MCF 10A (cell line): ENCODE measurements at regions not wholly inside any gene's neighbourhood (a gene's known extent, or its start where the extent isn't known, plus 50 kb on each side); places are given as distances from the start of the nearest gene placed in this dataset.

Experiments used
- BruUV-seq: library from RNA; stranded (reverse); fragments of 400-500 nt; replicated peaks from 2 replicates; lab custom pipeline; 2021; lab: Mats Ljungman, UMichigan
- CTCF ChIA-PET: fragments of 300-600 bp; sonication (Branson Sonifier 250); formaldehyde crosslinking; extraction: SDS; loops from one replicate; lab custom pipeline; 2021; ENCODE audit warnings: antibody characterized with exemption, inconsistent platforms; lab: Yijun Ruan, JAX
- POLR2A ChIA-PET: fragments of 300-600, 350-650 bp; sonication (Branson Sonifier 250); formaldehyde crosslinking; extraction: SDS; loops from one replicate; lab custom pipeline; 2020; ENCODE audit warnings: antibody characterized with exemption, inconsistent platforms; lab: Yijun Ruan, JAX
- DNase-seq: peaks from one replicate; pipeline ENCODE4 v3.0.0-alpha.2; 2018; ENCODE audit not compliant: unreplicated experiment
- H3K27ac Mint-ChIP-seq: one replicate; pipeline ENCODE4 v1.8.0; 2022; ENCODE audit warnings: mild to moderate bottlenecking, low read depth, mixed read lengths; ENCODE audit not compliant: unreplicated experiment
- H3K27me3 Mint-ChIP-seq: one replicate; pipeline ENCODE4 v1.8.0; 2022; ENCODE audit warnings: mixed read lengths; ENCODE audit not compliant: insufficient read depth, unreplicated experiment
- H3K36me3 Mint-ChIP-seq: one replicate; pipeline ENCODE4 v1.8.0; 2022; ENCODE audit warnings: mild to moderate bottlenecking, moderate library complexity, mixed read lengths; ENCODE audit not compliant: insufficient read depth, unreplicated experiment
- H3K4me1 Mint-ChIP-seq: one replicate; pipeline ENCODE4 v1.8.0; 2022; ENCODE audit warnings: mixed read lengths; ENCODE audit not compliant: insufficient read depth, unreplicated experiment
- H3K4me3 Mint-ChIP-seq: one replicate; pipeline ENCODE4 v1.8.0; 2022; ENCODE audit warnings: mild to moderate bottlenecking, moderate library complexity, mixed read lengths; ENCODE audit not compliant: unreplicated experiment
- H3K9me3 Mint-ChIP-seq: one replicate; pipeline ENCODE4 v1.8.0; 2022; ENCODE audit warnings: mixed read lengths; ENCODE audit not compliant: unreplicated experiment
- intact Hi-C: fragments of 100-400 bp; cut with micrococcal nuclease; formaldehyde crosslinking; loops from 2 replicates; pipeline ENCODE4 v1.14.1; 2022
- TF ChIP-seq, protein P1 (sequence below): fragments of 200-600 bp; IDR thresholded peaks from one replicate; pipeline ENCODE4 v1.8.0; 2022; ENCODE audit warnings: antibody characterized with exemption, mild to moderate bottlenecking; ENCODE audit not compliant: unreplicated experiment

DNA sequence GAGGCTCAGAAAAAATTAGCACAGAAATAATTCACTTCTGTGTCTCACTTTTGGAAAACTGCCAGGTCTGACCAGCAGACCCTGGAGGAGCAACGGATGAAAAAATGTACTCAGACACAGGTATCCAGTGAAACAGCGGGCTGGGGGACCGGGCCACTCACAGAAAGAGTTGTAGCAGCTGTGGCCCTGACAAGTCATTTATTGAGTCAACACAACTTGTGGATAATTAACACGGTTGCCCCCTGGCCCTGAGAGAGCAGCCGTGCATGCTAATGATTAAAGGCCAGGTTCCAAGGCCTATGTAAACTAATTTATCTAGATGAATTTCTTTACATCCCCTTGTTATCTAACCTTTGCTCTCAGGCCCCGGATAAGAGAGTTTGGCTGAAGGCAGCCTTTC, 131.3 kb downstream of the AASDHPPT start:
- Mint-ChIP-seq H3K4me1 (no peaks in the 10 kb centered on the region), H3K27me3 (no peaks in the 10 kb centered on the region), H3K36me3 (no peaks in the 10 kb centered on the region), H3K27ac (no peak overlapping the region), H3K4me3 (no peak overlapping the region), H3K9me3 (no peaks in the 10 kb centered on the region)
- TF ChIP-seq, protein P1, sequence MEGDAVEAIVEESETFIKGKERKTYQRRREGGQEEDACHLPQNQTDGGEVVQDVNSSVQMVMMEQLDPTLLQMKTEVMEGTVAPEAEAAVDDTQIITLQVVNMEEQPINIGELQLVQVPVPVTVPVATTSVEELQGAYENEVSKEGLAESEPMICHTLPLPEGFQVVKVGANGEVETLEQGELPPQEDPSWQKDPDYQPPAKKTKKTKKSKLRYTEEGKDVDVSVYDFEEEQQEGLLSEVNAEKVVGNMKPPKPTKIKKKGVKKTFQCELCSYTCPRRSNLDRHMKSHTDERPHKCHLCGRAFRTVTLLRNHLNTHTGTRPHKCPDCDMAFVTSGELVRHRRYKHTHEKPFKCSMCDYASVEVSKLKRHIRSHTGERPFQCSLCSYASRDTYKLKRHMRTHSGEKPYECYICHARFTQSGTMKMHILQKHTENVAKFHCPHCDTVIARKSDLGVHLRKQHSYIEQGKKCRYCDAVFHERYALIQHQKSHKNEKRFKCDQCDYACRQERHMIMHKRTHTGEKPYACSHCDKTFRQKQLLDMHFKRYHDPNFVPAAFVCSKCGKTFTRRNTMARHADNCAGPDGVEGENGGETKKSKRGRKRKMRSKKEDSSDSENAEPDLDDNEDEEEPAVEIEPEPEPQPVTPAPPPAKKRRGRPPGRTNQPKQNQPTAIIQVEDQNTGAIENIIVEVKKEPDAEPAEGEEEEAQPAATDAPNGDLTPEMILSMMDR: no peak
- intact Hi-C loops: no loop called here
- CTCF ChIA-PET: interaction anchor here (0.7 kb wide), 1 partner anchor 175 kb away, joined by 4 read pairs; no protein-coding TSS in a partner anchor
- POLR2A ChIA-PET: no interaction called here
- no peak for DNase-seq
- no TSS peak for BruUV-seq

DNA sequence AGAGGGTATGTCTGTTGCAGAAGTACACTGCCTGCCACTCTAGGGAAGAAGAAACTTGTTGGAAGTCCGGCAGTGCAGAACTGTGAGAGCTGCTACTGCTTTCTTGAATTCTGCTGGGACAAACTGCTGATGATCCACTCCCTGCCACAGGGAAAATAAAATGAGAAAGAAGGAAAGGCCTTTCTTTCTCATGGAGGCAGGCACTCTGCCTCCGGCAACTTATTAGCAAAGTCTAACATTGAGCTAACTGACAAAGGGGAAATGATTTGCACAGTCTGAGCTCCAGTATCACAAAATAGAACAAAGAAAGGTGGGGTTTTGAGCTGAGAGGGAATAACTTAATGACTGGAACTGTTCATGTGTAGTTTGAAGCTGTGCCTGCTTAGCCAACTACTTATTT, 134.6 kb downstream of the AASDHPPT start:
- no peak for DNase-seq
- H3K4me3 Mint-ChIP-seq: no peak overlapping the region
- no peaks in the 10 kb centered on the region for H3K27me3 Mint-ChIP-seq
- TF ChIP-seq, protein P1: no peak
- POLR2A ChIA-PET: no interaction called here
- CTCF ChIA-PET: interaction anchor here (2.0 kb wide), 1 partner anchor 60 kb away, joined by 4 read pairs; no protein-coding TSS in a partner anchor
- H3K9me3 Mint-ChIP-seq: no peaks in the 10 kb centered on the region
- intact Hi-C loops: no loop called here
- H3K27ac Mint-ChIP-seq: no peak overlapping the region
- no peaks in the 10 kb centered on the region for H3K4me1 Mint-ChIP-seq
- H3K36me3 Mint-ChIP-seq: no peaks in the 10 kb centered on the region
- BruUV-seq: no TSS peak

DNA sequence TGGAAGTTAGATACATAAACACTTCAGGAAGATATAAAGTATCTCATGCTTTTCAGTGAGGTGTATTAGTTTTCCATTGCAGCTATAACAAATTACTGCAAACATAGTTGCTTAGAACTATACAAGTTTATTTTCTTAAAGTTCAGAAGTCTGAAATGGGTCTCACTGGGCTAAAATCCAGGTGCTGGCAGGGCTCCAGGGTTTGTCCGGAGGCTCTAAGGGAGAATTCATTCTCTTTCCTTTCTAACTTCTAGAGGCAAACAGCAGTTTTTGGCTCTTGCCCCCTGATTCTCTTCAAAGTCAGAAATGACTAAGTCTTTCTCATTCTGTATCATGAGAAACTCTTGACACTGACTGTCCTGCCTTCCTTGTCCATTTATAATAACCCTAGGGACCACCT, 138.8 kb downstream of the AASDHPPT start:
- BruUV-seq: no TSS peak
- H3K36me3 Mint-ChIP-seq: no peaks in the 10 kb centered on the region
- intact Hi-C loops: no loop called here
- no peaks in the 10 kb centered on the region for H3K27me3 Mint-ChIP-seq
- H3K9me3 Mint-ChIP-seq: peaks cover under 1% of the 10 kb centered on the region
- TF ChIP-seq, protein P1: no peak
- H3K4me1 Mint-ChIP-seq: no peaks in the 10 kb centered on the region
- CTCF ChIA-PET: interaction anchor here (0.6 to 0.8 kb wide), 2 partner anchors 14 to 26 kb away, joined by 3 read pairs; no protein-coding TSS in a partner anchor
- H3K27ac Mint-ChIP-seq: no peak overlapping the region
- DNase-seq: no peak
- H3K4me3 Mint-ChIP-seq: no peak overlapping the region
- POLR2A ChIA-PET: no interaction called here

DNA sequence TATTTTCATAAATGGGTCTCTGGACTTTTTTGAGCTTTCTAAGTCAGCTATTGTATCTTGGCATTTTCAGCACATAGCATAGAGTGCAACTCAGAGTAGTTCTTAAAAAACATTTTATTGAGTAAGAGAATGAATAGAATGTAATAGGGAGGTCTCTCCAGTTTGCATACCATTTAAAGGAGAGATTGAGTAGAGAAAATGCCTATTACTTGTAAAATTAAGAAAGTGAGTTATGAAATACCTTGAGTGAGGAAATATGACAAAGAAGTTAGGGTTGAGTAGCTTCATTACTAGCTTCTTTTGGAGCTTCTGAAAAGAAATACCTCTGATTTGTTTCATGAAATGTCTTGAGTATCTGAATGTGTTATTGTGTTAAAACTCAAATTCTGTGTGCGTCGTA, 140.0 kb downstream of the AASDHPPT start:
- ChIA-PET CTCF (interaction anchor here (0.7 to 1.0 kb wide), 3 partner anchors 25 to 61 kb away, joined by 3 read pairs; no protein-coding TSS in a partner anchor), POLR2A (no interaction called here)
- Mint-ChIP-seq H3K27ac (no peak overlapping the region), H3K27me3 (no peaks in the 10 kb centered on the region), H3K9me3 (peaks cover 12% of the 10 kb centered on the region), H3K4me1 (no peaks in the 10 kb centered on the region), H3K4me3 (no peak overlapping the region), H3K36me3 (no peaks in the 10 kb centered on the region)
- no TSS peak for BruUV-seq
- DNase-seq: no peak
- TF ChIP-seq, protein P1: no peak
- intact Hi-C loops: no loop called here
